Putamen (tissue), 1 donor: ENCODE measurements at regions not wholly inside any gene's neighbourhood (a gene's known extent, or its start where the extent isn't known, plus 50 kb on each side); places are given as distances from the start of the nearest gene placed in this dataset.
"Not testable (repeated sequence)": the region's sequence is repeated elsewhere in the genome, so short reads cannot be mapped to it uniquely, and the experiment has no call there.

Experiments used
- DNase-seq: peaks from one replicate; pipeline ENCODE4 v3.0.0-alpha.2; 2016; ENCODE audit warnings: low spot score

DNA sequence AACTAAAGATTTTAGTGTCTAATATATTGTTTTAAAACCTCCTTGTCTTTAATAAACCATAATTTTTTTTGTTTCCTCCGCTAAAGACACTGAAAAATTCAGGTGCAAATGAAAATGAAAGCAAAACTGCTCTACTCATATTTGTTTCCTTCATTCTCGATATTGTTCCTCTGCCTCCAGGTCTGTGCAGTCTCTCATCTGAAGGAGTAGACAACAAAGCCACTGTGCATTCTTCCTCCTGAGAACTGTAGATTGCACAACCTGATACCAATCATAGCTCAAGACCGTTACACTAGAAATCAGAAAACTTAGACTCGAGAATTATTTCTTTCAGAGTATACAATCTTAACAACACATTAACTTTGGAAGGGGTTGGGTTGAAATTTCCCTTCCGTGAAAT lies 373.1 kb upstream of the CXADR start:
- DNase-seq, result no peak

GRCh38 chr21:17146426-17146825 lies 366.4 kb upstream of the CXADR start:
- no peak for DNase-seq

DNA sequence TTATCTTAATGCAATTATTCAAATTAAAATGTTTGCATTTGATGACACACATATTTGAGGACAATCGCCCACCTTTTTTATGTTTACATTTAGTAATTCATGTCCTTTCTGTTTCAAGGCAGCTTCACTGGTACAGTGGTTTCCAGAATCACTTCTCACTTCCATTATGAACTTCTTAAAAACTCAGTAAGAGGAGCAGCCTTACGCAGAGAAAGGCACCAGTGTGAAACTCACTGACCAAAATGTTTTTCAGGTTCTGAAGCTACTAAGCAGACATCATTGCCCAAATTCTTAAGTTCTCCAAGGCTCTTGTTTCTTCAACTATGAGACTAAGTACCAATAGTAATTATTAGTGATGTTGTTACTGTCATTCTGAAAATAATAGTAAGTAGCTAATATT lies 353.1 kb upstream of the CXADR start:
- no peak for DNase-seq

DNA sequence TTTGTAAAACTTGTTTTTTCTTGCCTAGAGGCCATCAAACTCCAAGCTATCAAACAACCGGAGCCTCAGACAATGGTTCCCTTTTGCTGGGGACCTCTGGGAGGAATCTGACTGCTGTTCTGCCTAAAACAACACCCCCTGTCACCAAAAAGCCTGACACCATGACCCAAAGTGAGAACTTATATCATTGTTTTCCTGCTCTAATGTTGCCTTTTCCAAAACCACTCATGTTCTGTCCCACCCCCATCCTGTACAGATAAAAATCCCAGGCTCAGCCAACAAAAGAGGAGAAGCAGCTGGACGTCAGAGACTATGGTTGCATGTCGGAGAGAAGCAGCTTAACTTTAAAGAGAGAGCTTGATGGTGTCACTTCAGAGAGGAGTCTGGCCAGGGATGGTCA lies 327.2 kb upstream of the CXADR start:
- DNase-seq, result no peak

- DNase-seq, result no peak
Measured at GRCh38 chr21:17189963-17190362, 322.9 kb upstream of the CXADR start.

- DNase-seq, result no peak
Measured at GRCh38 chr21:17191346-17191993, 321.4 kb upstream of the CXADR start.

DNA sequence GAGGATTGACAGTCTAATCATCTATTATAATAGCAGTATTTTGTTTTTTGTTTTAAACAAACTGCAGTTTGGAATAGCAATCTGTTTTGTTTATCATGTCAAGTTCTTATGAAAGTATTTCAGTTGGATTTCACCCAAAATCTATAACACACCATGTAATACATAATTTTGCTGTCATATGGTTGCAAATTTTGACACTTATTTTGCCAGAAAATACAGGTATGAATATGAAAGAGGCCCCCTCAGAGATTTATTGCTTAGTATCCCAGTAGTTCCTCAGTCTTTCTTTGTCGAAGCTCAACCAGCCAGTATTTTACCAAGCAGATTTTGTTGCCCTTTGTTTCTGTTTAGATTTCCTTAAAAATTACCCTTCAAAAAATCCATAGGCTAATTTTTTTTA lies 317.5 kb upstream of the CXADR start:
- DNase-seq, result no peak

- no peak for DNase-seq
Measured at GRCh38 chr21:17195976-17196375, 316.9 kb upstream of the CXADR start.

DNA sequence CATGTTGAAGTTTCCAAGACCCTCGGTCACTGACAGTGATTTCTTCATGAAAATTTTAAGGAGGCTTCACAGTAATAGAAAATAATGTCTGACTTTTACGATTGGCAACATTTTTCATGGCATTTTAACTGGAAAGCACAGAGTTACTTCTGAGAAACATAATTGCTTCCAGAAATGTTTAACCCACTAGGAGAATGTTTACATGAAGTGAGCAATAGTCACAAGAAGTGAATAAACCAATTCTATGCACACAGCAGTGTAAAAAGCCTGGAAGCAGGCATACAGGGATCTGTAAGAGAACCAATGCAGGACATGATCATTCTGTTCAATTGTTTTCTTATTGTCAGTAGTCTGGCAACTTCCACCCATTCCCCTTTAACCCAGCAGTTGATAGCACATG lies 316.2 kb upstream of the CXADR start:
- no peak for DNase-seq

DNA sequence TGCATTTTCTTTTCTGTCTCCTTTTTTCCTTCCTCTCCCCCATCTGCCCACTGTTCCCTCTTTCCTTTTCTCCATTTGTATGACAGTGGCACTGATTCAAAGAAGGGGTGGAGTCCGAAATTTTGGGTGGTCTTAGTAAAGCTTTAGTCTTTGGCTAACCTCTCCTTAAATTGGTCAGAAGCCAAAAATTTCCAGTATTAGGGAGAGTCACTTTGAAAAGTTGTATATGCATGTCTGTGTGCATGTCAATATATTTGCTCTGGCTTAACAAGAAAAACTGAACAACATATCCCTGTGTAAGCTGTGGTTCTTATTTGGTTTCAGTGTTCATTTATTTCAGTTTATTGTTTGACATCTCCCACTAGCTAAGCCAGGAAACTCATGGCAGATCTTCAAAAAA lies 314.8 kb upstream of the CXADR start:
- no peak for DNase-seq

GRCh38 chr21:17200250-17200649 lies 312.6 kb upstream of the CXADR start:
- DNase-seq, result no peak

DNA sequence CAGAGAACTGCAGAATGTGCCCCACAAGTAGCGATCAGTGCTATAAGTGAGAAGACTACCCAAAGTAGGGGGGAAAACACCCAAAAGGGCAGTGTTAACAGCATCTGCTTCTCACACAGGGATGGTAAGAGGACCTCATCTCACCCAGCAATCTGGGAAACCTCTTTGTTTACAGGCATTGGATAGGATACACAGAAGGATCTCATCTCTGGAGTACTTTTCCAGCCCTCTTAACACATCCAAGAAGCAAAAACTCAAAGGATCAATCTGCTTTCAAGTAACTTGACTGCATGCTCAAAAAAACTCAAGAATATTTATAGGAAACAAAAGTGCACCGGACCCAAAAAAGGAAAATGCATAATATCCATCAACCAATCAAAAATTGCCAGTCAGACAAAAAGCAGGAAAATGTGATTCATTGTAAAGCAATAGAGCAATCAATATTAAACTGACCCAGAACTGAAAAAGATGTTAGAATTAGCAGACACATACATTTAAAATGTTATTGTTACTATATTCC lies 311.0 kb upstream of the CXADR start:
- DNase-seq, result no peak

DNA sequence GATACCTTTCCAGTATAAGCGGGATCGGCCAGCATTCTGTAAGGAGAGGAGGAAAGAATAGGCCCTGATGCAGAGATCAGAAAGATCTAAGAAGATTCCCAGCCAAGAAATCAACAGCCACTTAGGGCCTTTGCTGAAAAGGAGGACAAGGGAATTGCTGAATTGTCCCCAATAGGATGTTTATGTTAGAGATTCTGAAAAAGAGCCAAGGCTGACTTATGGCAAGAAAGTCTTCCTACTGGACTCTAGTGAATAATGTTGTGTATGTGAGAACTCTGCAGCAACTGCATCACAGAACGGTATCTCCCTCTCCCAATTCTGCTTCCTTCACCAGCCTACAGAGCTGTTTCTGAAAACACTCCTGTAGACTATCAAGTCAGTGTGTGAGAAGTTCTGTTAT lies 298.0 kb upstream of the CXADR start:
- DNase-seq, result no peak

DNA sequence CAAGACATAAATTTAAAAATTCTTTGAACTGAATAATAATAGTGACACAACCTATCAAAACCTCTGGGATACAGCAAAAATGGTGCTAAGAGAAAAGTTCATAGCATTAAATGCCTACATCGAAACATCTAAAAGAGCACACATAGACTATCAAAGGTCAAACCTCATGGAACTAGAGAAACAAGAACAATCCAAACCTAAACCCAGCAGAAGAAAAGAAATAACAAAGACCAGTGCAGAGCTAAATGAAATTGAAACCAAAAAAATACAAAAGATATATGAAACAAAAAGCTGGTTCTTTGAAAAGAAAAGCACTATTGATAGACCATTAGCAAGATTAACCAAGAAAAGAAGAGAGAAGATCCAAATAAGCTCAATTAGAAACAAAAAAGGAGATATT lies 293.8 kb upstream of the CXADR start:
- DNase-seq, result not testable (repeated sequence)

DNA sequence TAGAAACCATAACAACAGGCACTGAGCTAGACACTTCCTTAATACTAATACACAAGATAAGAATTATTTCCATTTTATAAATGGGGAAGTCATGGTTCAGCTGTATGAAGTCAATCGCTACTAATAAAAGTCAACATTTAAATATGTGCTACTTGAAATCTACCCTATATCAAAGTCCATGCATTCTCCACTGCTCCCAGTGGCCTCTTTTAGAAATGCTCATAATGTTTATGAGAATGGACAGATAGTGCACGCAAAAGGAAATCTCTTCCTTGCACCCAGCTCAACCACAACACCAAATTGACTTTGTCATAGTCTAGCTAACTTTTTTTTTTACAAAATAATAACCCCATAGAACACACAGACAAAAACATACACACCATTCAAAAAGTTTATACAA lies 281.7 kb upstream of the CXADR start:
- DNase-seq, result no peak

DNA sequence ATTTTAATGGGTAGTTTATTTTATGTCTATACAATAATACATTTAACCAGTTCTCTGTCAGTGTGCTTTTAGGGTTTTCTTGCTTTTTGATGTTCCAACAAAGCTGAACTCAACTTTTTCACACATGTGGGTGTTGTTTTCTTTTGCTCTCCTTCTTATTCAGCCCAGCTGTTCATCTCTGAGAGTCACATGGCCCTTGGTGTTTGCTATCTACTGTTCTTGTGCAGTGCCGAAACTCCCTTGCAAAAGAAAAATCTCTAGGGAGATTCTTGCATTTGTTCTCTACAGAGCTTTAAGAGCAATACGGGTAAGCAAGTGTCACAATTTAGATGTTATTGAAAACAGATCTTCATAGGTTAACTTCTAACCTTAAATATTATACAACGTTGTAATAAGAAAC lies 281.1 kb upstream of the CXADR start:
- no peak for DNase-seq

DNA sequence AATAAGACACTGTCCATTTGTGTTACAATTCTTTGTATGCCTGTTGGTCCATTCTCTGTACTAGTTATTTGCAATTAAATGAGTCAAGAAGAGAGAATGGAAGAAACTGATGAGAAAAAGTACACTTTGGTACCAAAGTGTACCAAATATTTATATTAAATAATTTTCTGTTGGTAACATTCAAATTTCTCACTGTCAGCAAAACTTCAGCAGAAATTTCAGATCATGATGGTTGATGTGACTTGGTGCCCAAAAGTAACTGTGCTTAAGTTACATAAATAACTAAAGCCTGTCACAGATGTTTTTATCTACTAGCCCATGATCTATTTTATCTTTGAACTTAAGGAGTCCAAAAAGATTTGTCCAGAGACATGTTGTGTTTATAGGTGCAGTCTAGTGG lies 274.4 kb upstream of the CXADR start:
- no peak for DNase-seq

DNA sequence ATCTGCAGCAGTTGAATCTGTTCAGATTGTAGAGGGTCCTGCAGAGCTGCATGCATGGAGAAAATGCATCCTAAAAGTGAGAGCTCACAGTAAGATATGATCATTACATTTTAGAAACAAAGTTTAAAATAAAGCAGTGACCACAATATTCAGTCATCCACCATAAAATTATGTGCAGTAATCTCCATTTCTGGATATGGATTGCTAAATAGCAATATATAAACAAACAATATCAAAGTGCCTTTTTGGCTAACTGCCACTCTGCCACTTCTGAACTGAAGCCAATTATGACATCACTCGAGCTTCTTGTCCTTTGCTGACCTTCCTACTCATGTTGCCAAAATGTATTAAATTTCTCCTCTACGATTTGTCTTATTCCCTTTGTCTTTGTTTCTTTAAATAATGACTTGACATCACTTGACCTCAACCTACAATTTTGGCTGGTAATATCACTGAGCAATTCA lies 262.0 kb upstream of the CXADR start:
- no peak for DNase-seq

- DNase-seq, result peak; percentile 65
Measured at GRCh38 chr21:17257784-17258183, 255.1 kb upstream of the CXADR start.

GRCh38 chr21:17264182-17264581 lies 248.7 kb upstream of the CXADR start:
- DNase-seq, result no peak

GRCh38 chr21:17269760-17270159 lies 243.1 kb upstream of the CXADR start:
- DNase-seq, result no peak

DNA sequence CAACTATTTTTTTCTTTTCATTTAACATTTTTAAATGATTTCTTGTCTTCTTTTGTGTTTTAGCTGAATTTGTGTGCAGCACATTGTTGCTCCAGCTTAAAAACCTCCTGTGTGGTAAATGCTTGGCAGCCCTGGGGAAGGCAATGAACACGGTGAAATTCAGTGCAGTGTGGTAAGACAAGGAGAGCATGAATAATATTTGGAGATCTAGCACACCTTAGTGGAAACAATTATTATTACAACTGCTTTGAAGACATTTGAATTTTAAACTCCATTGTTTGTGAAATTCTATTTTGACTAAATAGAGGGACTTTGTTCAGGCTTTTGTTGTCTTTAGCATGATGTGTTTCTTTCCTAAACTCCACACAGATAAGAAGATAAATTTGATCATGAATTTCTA lies 242.6 kb upstream of the CXADR start:
- DNase-seq, result peak; percentile 47

- no peak for DNase-seq
Measured at GRCh38 chr21:17279663-17280062, 233.2 kb upstream of the CXADR start.

GRCh38 chr21:17293016-17293562 lies 219.8 kb upstream of the CXADR start:
- DNase-seq, result not testable (repeated sequence)
